ENCODE measurements at regions not wholly inside any gene's neighbourhood (a gene's known extent, or its start where the extent isn't known, plus 50 kb on each side); places are given as distances from the start of the nearest gene placed in this dataset.

- no peak for TF ChIP-seq TAF1 (IDR thresholded peaks at IDR 0.05; ENCODE audit: low read depth)
- TF ChIP-seq RAD21 (conservative IDR thresholded peaks at IDR 0.05) = no peak
- TF ChIP-seq, protein P1, sequence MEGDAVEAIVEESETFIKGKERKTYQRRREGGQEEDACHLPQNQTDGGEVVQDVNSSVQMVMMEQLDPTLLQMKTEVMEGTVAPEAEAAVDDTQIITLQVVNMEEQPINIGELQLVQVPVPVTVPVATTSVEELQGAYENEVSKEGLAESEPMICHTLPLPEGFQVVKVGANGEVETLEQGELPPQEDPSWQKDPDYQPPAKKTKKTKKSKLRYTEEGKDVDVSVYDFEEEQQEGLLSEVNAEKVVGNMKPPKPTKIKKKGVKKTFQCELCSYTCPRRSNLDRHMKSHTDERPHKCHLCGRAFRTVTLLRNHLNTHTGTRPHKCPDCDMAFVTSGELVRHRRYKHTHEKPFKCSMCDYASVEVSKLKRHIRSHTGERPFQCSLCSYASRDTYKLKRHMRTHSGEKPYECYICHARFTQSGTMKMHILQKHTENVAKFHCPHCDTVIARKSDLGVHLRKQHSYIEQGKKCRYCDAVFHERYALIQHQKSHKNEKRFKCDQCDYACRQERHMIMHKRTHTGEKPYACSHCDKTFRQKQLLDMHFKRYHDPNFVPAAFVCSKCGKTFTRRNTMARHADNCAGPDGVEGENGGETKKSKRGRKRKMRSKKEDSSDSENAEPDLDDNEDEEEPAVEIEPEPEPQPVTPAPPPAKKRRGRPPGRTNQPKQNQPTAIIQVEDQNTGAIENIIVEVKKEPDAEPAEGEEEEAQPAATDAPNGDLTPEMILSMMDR (IDR thresholded peaks at IDR 0.05; ENCODE audit: poor library complexity, severe bottlenecking) = no peak
Observed at GRCh38 chr9:106487266-106487665, 375.7 kb upstream of the ZNF462 start.

All from neural cell (in vitro differentiated cells).